Activated T-helper 2 cell treated with anti-CD3 and anti-CD28 coated beads, Interferon-gamma antibody, Interleukin-2, Interleukin-4, amounts not matched to agents 10 μg/mL and 5 μg/mL and 100 μg/mL, durations not matched to agents 14 hours and 24 hours and 36 hours (primary cell): ENCODE measurements at regions not wholly inside any gene's neighbourhood (a gene's known extent, or its start where the extent isn't known, plus 50 kb on each side); places are given as distances from the start of the nearest gene placed in this dataset.
"Not testable (repeated sequence)": the region's sequence is repeated elsewhere in the genome, so short reads cannot be mapped to it uniquely, and the experiment has no call there.

Source experiments
- DNase-seq: peaks from one replicate; pipeline ENCODE4 v3.0.0; 2021; ENCODE audit warnings: low spot score
- H3K27ac Mint-ChIP-seq: one replicate; pipeline ENCODE4 v1.8.0; 2021; ENCODE audit warnings: mixed read lengths
- H3K27me3 Mint-ChIP-seq: one replicate; pipeline ENCODE4 v1.8.0; 2021; ENCODE audit warnings: low read depth, mixed read lengths
- H3K36me3 Mint-ChIP-seq: one replicate; pipeline ENCODE4 v1.8.0; 2021; ENCODE audit warnings: low read depth, mixed read lengths
- H3K4me1 Mint-ChIP-seq: one replicate; pipeline ENCODE4 v1.8.0; 2021; ENCODE audit warnings: low read depth, mixed read lengths
- H3K4me3 Mint-ChIP-seq: one replicate; pipeline ENCODE4 v1.8.0; 2021; ENCODE audit warnings: low read depth, mild to moderate bottlenecking, moderate library complexity, mixed read lengths
- H3K9me3 Mint-ChIP-seq: one replicate; pipeline ENCODE4 v1.8.0; 2021; ENCODE audit warnings: mixed read lengths
- intact Hi-C: fragments of 100-400 bp; cut with micrococcal nuclease; formaldehyde crosslinking; loops from one replicate; pipeline ENCODE4 v1.15.1; 2023

DNA sequence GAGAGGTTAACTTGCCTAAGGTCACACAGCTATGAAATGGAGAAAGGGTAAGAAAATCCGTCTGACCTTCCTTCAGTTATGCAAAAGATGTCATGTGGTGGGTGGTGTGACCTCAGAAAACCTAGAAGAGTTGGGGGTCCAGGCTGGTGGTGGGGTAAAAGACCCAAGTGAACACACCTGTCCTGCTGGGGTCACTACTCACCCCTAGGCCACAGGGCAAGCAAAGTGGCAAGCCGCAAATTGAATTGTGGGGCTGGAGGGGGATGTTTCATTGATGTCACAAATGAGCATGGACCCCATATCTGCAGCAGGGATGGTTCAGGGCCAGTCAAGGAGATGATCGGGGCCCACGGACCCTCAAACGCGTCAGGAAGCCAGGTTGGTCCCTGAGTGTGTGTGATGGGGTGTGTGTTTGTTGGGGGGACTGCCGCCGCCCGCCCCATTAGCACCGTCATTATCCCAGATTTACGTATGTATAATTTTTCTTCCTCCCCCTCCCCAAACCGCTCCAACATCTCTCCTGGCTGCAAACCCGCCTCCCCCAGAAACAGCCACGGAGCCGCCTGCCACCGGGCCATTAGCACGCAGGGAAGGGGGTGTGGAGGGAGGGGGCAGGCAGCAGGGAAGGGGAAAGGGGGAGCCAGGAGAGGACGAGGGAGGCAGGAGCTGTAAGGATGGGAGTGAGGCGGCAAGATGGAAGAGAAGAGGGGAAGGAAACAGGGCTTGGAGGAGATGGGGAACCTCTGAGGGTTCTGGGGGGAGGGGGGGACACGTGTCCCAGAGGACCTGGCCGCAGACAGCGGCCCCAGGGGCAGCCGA, 157.4 kb downstream of the CRLF3 start:
- H3K4me1 Mint-ChIP-seq, H3K4me3 Mint-ChIP-seq, intact Hi-C loops, H3K27me3 Mint-ChIP-seq, H3K36me3 Mint-ChIP-seq, DNase-seq, H3K27ac Mint-ChIP-seq, H3K9me3 Mint-ChIP-seq: not testable (repeated sequence)

DNA sequence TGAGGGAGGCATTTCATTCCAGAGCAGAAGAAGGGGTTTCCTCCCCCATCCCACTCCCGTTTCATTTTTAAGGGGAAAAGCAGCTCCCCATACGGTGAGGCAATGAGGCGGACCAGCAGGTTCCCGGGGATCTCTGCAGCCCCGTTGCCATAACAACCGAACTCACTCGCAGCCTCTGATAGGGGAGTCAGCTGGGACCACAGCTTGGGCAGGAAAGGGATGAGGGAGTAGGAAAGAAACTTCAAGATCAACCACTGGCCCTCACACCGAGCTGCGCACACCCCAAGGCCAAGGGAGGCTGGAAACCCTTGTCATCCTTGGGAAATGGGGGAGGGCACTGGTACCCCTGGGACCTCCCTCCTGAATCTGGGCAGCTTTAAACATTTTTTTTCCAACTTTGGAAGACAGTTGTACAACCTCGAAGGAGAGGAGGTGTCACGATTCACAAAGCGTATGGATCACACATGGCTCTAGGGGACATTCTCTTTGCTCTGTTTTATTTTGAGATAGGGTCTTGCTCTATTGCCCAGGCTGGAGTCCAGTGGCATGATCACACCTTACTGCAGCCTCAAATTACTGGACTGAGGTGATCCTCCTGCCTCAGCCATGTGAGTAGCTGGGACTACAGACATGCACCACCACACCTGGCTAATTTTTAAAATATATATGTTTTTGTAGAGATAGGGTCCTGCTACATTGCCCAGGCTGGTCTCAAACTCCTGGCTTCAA, 160.6 kb downstream of the CRLF3 start:
- DNase-seq, H3K4me1 Mint-ChIP-seq, H3K36me3 Mint-ChIP-seq, H3K9me3 Mint-ChIP-seq, H3K4me3 Mint-ChIP-seq, intact Hi-C loops, H3K27me3 Mint-ChIP-seq, H3K27ac Mint-ChIP-seq: not testable (repeated sequence)

DNA sequence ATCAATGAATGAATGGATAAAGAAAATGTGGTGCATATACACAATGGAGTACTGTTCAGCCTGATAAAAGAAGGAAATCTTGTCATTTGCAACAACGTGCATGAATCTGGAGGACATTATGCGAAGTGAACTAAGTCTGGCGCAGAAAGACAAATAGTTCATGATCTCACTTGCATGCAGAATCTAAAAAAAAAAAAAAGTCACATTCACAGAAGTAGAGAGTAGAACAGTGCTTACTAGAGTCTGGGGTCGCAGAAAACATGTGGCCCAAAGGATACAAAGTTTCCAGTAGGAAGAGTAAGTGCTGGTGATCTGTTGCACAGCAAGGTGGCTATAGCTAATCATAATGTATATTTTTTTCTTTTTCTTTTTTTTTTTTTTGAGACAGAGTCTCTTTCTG, 167.3 kb downstream of the CRLF3 start:
- intact Hi-C loops, H3K4me3 Mint-ChIP-seq, H3K36me3 Mint-ChIP-seq, H3K27ac Mint-ChIP-seq, H3K4me1 Mint-ChIP-seq, H3K27me3 Mint-ChIP-seq, H3K9me3 Mint-ChIP-seq, DNase-seq: not testable (repeated sequence)

DNA sequence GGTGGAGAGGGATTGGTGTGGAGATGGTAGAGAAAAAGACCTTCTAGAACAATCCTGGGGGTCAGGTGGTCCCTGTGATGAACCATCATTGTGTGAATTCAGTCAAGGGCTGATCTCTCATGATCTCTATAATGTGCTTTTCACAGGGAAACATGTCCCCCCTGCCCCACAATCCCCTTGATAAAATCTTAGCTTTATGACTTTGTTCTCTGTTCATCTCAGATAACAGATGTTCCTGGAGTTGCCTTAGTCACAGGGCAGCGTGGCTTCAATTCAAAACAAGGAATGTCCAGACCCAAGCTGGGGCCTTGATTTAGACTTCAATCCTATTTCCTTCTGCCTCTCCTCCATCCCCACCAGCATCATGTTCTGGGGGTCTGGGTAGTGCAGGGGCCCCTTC, 171.5 kb downstream of the CRLF3 start:
- H3K36me3 Mint-ChIP-seq, H3K27ac Mint-ChIP-seq, H3K4me3 Mint-ChIP-seq, H3K9me3 Mint-ChIP-seq, H3K27me3 Mint-ChIP-seq, H3K4me1 Mint-ChIP-seq, DNase-seq, intact Hi-C loops: not testable (repeated sequence)

DNA sequence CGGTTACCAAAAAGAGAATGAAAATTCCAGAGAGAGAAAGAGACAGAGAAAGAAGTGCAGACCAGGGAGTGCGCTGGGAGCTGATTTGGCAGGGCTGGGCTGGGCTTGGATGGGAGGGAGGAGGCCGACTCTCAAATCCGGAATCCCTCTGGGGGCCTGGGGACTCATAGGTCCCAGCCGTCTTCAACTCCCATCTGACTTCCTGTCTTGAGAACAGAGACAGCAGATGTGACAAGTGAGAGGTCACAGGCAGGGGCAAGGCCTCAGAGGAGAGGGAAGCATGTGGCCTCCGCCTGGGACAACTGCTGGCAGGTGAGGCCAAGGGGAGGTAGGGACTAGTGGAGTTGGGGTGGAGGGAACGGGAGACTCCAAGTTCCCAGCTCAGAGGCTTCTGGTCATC, 172.9 kb downstream of the GOSR1 start:
- intact Hi-C loops, H3K27ac Mint-ChIP-seq: not testable (repeated sequence)

DNA sequence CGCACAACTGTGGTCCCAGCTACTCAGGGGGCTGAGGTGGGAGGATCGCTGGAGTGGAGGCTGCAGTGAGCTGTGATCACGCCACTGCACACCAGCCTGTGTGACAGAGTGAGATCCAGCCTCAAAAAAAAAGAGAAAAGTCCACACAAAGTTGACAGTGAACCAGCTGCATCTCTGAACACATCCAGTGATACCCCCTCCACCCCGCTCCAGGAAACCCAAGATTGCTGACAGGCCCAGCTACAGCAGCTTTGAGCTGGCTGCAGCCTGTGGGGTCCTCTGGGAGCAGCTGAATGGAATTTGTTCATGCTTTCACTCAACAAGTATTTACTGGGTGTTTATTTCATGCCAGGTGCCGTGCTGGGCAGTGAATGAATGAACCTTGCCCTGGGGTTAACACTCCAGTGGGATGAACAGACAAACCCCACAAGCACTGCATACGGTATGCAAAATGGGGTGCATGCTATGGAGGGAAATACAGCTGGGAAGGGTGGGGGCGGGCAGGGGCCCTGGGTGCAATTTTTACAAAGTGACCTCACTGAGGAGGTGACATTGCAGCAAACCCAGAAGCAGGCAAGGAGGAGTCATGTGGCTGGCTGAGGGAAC, 170.9 kb downstream of the GOSR1 start:
- intact Hi-C loops, DNase-seq, H3K27me3 Mint-ChIP-seq, H3K4me3 Mint-ChIP-seq, H3K27ac Mint-ChIP-seq, H3K36me3 Mint-ChIP-seq, H3K9me3 Mint-ChIP-seq, H3K4me1 Mint-ChIP-seq: not testable (repeated sequence)

More for the DNA sequence above, 172.9 kb downstream of the GOSR1 start:
- H3K36me3 Mint-ChIP-seq, H3K9me3 Mint-ChIP-seq, DNase-seq, H3K4me3 Mint-ChIP-seq, H3K4me1 Mint-ChIP-seq, H3K27me3 Mint-ChIP-seq: not testable (repeated sequence)

DNA sequence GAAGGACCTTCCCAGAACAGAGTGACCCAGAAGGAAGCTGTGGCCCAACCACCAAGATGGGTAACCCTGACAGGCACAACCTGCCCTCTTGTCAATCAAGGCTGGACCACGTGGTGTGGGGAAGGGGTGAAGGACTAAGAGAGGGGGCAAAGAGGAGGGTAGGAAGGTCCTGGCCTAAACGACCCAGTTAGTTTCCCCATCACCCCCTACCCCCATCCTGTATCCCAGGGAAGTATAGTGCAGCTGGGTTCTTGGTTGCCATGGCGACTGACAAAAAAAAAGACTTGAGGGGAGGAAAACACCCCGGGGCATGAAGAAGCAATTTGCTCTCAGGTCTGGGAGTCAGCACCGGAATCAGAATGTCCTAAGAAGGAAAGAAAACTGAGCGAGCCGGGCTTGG, 168.7 kb downstream of the GOSR1 start:
- DNase-seq, H3K27ac Mint-ChIP-seq, H3K4me1 Mint-ChIP-seq, H3K27me3 Mint-ChIP-seq, intact Hi-C loops, H3K4me3 Mint-ChIP-seq, H3K9me3 Mint-ChIP-seq, H3K36me3 Mint-ChIP-seq: not testable (repeated sequence)

DNA sequence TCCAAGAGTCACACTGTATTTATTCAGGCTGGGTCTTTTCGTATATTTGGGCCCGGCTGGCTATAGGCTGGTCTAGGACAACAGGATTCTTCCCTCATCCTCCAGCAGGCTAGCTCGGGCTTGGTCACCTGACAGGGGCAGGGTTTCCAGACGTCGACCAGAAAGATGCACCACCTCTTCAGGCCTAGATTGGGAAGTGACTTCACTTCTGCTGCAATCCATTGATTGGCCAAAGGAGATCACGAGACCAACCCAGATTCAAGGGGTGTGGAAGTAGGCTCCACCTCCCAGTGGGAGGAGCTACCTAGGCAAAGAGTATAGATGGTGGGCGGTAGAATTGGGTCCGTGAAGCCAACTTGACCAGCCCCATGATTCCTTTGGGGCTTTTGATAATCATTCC, 167.5 kb downstream of the GOSR1 start:
- H3K4me1 Mint-ChIP-seq, H3K27me3 Mint-ChIP-seq, DNase-seq, H3K27ac Mint-ChIP-seq, H3K9me3 Mint-ChIP-seq, H3K36me3 Mint-ChIP-seq, intact Hi-C loops, H3K4me3 Mint-ChIP-seq: not testable (repeated sequence)

DNA sequence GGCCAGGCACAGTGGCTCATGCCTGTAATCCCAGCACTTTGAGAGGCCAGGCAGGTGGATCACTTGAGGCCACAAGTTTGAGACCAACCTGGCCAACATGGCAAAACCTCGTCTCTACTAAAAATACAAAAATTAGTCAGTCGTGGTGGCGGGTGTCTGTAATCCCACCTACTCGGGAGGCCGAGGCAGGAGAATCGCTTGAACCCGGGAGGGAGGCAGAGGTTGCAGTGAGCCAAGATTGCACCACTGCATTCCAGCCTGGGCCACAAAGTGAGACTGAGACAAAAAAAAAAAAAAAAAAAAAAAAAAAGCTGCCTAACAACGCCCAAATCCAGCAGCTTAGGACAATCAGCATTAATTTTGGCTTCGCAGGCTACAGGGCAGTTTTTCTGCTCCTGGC, 167.1 kb downstream of the GOSR1 start:
- H3K36me3 Mint-ChIP-seq, H3K27ac Mint-ChIP-seq, H3K4me1 Mint-ChIP-seq, intact Hi-C loops, H3K9me3 Mint-ChIP-seq, H3K27me3 Mint-ChIP-seq, H3K4me3 Mint-ChIP-seq, DNase-seq: not testable (repeated sequence)

DNA sequence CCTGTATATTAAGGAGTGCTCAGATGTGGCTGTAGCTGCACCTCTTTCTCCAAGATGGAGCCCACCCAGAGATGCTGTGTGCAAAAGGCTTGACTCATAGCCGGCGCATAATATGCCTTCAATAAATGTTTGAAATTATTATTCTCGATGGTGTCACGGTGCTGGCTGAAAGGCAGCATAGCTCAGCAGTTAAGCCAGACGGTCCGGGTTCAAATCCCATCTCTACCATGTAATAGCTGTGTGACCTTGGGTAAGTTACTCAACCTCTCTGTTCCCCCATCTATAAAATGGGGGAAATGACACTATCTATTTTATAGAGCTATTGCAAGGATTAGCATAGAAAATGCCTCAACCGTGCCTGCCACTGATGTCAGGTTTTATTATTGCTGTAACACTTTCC, 164.2 kb downstream of the GOSR1 start:
- H3K27ac Mint-ChIP-seq, intact Hi-C loops, H3K4me1 Mint-ChIP-seq, H3K36me3 Mint-ChIP-seq, H3K27me3 Mint-ChIP-seq, H3K9me3 Mint-ChIP-seq, DNase-seq, H3K4me3 Mint-ChIP-seq: not testable (repeated sequence)

DNA sequence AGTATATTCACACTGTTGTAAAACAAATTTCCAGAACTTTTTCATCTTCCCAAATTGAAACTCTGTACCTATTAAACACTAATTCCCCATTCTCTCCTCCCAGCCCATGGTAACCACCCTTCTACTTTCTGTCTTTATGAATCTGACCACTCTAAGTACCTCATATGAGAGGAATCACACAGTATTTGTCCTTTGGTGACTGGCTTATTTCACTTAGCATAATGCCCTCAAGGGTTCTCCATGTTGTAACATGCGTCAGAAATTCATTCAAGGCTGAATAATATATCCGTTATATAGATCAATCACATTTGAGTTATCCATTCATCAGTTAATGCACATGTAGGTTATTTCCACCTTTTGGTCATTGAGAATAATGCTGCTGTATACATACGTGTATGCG, 162.2 kb downstream of the GOSR1 start:
- DNase-seq, H3K4me1 Mint-ChIP-seq, intact Hi-C loops, H3K36me3 Mint-ChIP-seq, H3K9me3 Mint-ChIP-seq, H3K27me3 Mint-ChIP-seq, H3K27ac Mint-ChIP-seq, H3K4me3 Mint-ChIP-seq: not testable (repeated sequence)

DNA sequence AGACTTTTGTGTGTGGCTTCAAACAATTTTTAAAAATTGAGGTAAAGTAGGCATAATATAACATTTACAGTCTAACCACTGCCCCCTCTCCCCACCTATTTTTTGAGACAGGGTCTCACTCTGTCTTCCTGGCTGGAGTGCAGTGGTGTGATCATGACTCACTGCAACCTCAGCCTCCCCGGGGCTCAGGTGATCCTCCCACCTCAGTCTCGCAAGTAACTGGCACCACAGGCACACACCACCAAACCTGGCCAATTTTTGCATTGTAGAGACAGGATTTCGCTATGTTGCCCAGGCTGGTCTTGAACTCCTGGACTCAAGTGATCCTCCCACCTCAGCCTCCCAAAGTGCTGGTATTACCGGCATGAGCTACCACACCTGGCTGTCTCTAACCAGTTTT, 161.8 kb downstream of the GOSR1 start:
- H3K27me3 Mint-ChIP-seq, H3K36me3 Mint-ChIP-seq, H3K27ac Mint-ChIP-seq, H3K9me3 Mint-ChIP-seq, H3K4me1 Mint-ChIP-seq, DNase-seq, H3K4me3 Mint-ChIP-seq, intact Hi-C loops: not testable (repeated sequence)

DNA sequence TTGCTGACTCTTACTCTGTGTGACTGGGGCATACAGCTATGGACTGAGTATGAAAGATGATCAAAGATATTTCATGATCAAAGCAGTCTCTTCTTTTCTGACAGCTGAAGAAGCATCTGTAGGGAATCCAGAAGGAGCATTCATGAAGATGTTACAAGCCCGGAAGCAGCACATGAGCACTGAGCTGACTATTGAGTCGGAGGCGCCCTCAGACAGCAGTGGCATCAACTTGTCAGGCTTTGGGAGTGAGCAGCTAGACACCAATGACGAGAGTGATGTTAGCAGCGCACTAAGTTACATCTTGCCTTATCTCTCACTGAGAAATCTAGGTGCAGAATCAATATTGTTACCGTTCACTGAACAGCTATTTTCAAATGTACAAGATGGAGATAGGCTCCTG, 154.4 kb downstream of the GOSR1 start:
- H3K4me1 Mint-ChIP-seq, H3K9me3 Mint-ChIP-seq, H3K36me3 Mint-ChIP-seq, intact Hi-C loops, H3K27me3 Mint-ChIP-seq, H3K27ac Mint-ChIP-seq, DNase-seq, H3K4me3 Mint-ChIP-seq: not testable (repeated sequence)
